GM12878 (cell line): ENCODE measurements at regions not wholly inside any gene's neighbourhood (a gene's known extent, or its start where the extent isn't known, plus 50 kb on each side); places are given as distances from the start of the nearest gene placed in this dataset.
A peak's percentile ranks its signal among the peaks of the same experiment; 100 is the strongest.

Experiments used
- ATF2 ChIP-seq: IDR thresholded peaks from 2 replicates; pipeline ENCODE4 v1.6.1; 2012; ENCODE audit warnings: low read length, inconsistent platforms
- BCL11A ChIP-seq: IDR thresholded peaks from 2 replicates; pipeline ENCODE4 v1.6.1; 2011; ENCODE audit warnings: low read depth, low read length
- CBX5 ChIP-seq: sonication (generic); IDR thresholded peaks from 2 replicates; pipeline ENCODE4 v1.6.1; 2016; ENCODE audit warnings: low read depth, moderate library complexity, mild to moderate bottlenecking, inconsistent platforms
- GABPA ChIP-seq: IDR thresholded peaks from 2 replicates; pipeline ENCODE4 v1.6.1; 2014; ENCODE audit warnings: antibody characterized with exemption, low read depth, mild to moderate bottlenecking, inconsistent platforms
- HDAC2 ChIP-seq: fragments of 200-600 bp; sonication (generic); IDR thresholded peaks from 2 replicates; pipeline ENCODE4 v1.6.1; 2017
- IKZF1 ChIP-seq: fragments of 450-650 bp; conservative IDR thresholded peaks from 2 replicates; pipeline ENCODE4 v1.6.1; 2017; ENCODE audit warnings: antibody characterized with exemption, mild to moderate bottlenecking
- IRF5 ChIP-seq: fragments of 450-650 bp; IDR thresholded peaks from 2 replicates; pipeline ENCODE4 v1.6.1; 2017; ENCODE audit warnings: borderline replicate concordance
- NFIC ChIP-seq: IDR thresholded peaks from 2 replicates; pipeline ENCODE4 v1.6.1; 2012; ENCODE audit warnings: low read depth, mild to moderate bottlenecking, inconsistent platforms, low read length, moderate library complexity
- PKNOX1 ChIP-seq: fragments of 450-650 bp; IDR thresholded peaks from 2 replicates; pipeline ENCODE4 v1.6.1; 2016; ENCODE audit warnings: mild to moderate bottlenecking
- POLR2AphosphoS2 ChIP-seq: IDR thresholded peaks from 2 replicates; pipeline ENCODE4 v1.6.1; 2011; ENCODE audit warnings: low read depth, mild to moderate bottlenecking, low read length, improper control_type of control experiment, moderate library complexity
- POLR2AphosphoS5 ChIP-seq: IDR thresholded peaks from 2 replicates; pipeline ENCODE4 v1.6.1; 2011; ENCODE audit warnings: mild to moderate bottlenecking, low read length, inconsistent platforms
- RBBP5 ChIP-seq: fragments of 200-600 bp; sonication (generic); conservative IDR thresholded peaks from 2 replicates; pipeline ENCODE4 v1.6.1; 2016
- RCOR1 ChIP-seq: conservative IDR thresholded peaks from 2 replicates; pipeline ENCODE4 v1.6.1; 2012; ENCODE audit warnings: low read depth, low read length, improper control_type of control experiment
- RELB ChIP-seq: fragments of 450-650 bp; IDR thresholded peaks from 2 replicates; pipeline ENCODE4 v1.6.1; 2017; ENCODE audit warnings: low read depth, mild to moderate bottlenecking, moderate library complexity
- SREBF2 ChIP-seq: IDR thresholded peaks from 2 replicates; pipeline ENCODE4 v1.6.1; 2012; ENCODE audit warnings: mild to moderate bottlenecking, low read length
- SUPT20H ChIP-seq: IDR thresholded peaks from 2 replicates; pipeline ENCODE4 v1.6.1; 2011; ENCODE audit warnings: low read depth, mild to moderate bottlenecking, low read length, moderate library complexity, borderline replicate concordance; ENCODE audit not compliant: control insufficient read depth
- TCF12 ChIP-seq: IDR thresholded peaks from 2 replicates; pipeline ENCODE4 v1.6.1; 2011; ENCODE audit warnings: low read depth, mild to moderate bottlenecking, low read length
- ZBTB4 ChIP-seq: fragments of 450-650 bp; formaldehyde crosslinking; IDR thresholded peaks from 2 replicates; pipeline ENCODE4 v1.4.0; 2022; ENCODE audit warnings: mild to moderate bottlenecking, moderate library complexity
- ZNF687 ChIP-seq: fragments of 450-650 bp; IDR thresholded peaks from 2 replicates; pipeline ENCODE4 v1.6.1; 2017; ENCODE audit warnings: mild to moderate bottlenecking, moderate library complexity

GRCh38 chr9:94178927-94179326 lies 80.2 kb upstream of the ZNF169 start (continued):
- no peak for TF ChIP-seq RELB
- no peak for TF ChIP-seq RCOR1
- TF ChIP-seq POLR2AphosphoS5, result no peak
- no peak for TF ChIP-seq ZBTB4 (CRISPR knock-in tag)
- 0 out of 2 replicates have a peak, but pooled peaks have one; percentile 35 for TF ChIP-seq GABPA
- no peak for TF ChIP-seq POLR2AphosphoS2
- TF ChIP-seq RBBP5, result no peak
- no peak for TF ChIP-seq ZNF687
- no peak for TF ChIP-seq SUPT20H
- TF ChIP-seq HDAC2, result no peak
- no peak for TF ChIP-seq BCL11A
- TF ChIP-seq IRF5, result no peak
- TF ChIP-seq ATF2, result 0 out of 2 replicates have a peak, but pooled peaks have one; percentile 14
- no peak for TF ChIP-seq NFIC
- peak; percentile 78 for TF ChIP-seq PKNOX1
- TF ChIP-seq IKZF1, result no peak
- no peak for TF ChIP-seq CBX5
- TF ChIP-seq SREBF2, result no peak
- TF ChIP-seq TCF12, result no peak
